ENCODE measurements at regions not wholly inside any gene's neighbourhood (a gene's known extent, or its start where the extent isn't known, plus 50 kb on each side); places are given as distances from the start of the nearest gene placed in this dataset.
"Not testable (repeated sequence)": the region's sequence is repeated elsewhere in the genome, so short reads cannot be mapped to it uniquely, and the experiment has no call there.

- no peak for DNase-seq
Observed at GRCh38 chr16:63410594-63410993, 1374.4 kb upstream of the CDH8 start.

- no peak for DNase-seq
Observed at GRCh38 chr16:63403792-63404191, 1367.6 kb upstream of the CDH8 start.

- DNase-seq, result not testable (repeated sequence)
Observed at GRCh38 chr16:63388277-63388676, 1352.0 kb upstream of the CDH8 start.

- DNase-seq, result no peak
Observed at GRCh38 chr16:63385714-63386432, 1349.6 kb upstream of the CDH8 start.

- DNase-seq, result no peak
Observed at GRCh38 chr16:63373744-63374143, 1337.5 kb upstream of the CDH8 start.

GRCh38 chr16:63372815-63373214 is 1336.6 kb upstream of the CDH8 start:
- DNase-seq, result no peak

GRCh38 chr16:63372283-63372682 is 1336.0 kb upstream of the CDH8 start:
- DNase-seq, result no peak

GRCh38 chr16:63365649-63366304 is 1329.5 kb upstream of the CDH8 start:
- DNase-seq, result no peak

- no peak for DNase-seq
Observed at GRCh38 chr16:63363738-63364137, 1327.5 kb upstream of the CDH8 start.

GRCh38 chr16:63361032-63361624 is 1324.9 kb upstream of the CDH8 start:
- DNase-seq, result no peak

- no peak for DNase-seq
Observed at GRCh38 chr16:63349961-63350360, 1313.7 kb upstream of the CDH8 start.

- no peak for DNase-seq
Observed at GRCh38 chr16:63346000-63346399, 1309.8 kb upstream of the CDH8 start.

- no peak for DNase-seq
Observed at GRCh38 chr16:63337264-63337663, 1301.0 kb upstream of the CDH8 start.

GRCh38 chr16:63331111-63331510 is 1294.9 kb upstream of the CDH8 start:
- no peak for DNase-seq

GRCh38 chr16:63326736-63327339 is 1290.6 kb upstream of the CDH8 start:
- DNase-seq, result no peak

- DNase-seq, result no peak
Observed at GRCh38 chr16:63323722-63324705, 1287.8 kb upstream of the CDH8 start.

- no peak for DNase-seq
Observed at GRCh38 chr16:63323055-63323454, 1286.8 kb upstream of the CDH8 start.

GRCh38 chr16:63315229-63315628 is 1279.0 kb upstream of the CDH8 start:
- no peak for DNase-seq

GRCh38 chr16:63312346-63312745 is 1276.1 kb upstream of the CDH8 start:
- DNase-seq, result no peak

GRCh38 chr16:63311313-63311712 is 1275.1 kb upstream of the CDH8 start:
- DNase-seq, result no peak

GRCh38 chr16:63302811-63303210 is 1266.6 kb upstream of the CDH8 start:
- DNase-seq, result no peak

- no peak for DNase-seq
Observed at GRCh38 chr16:63301349-63301748, 1265.1 kb upstream of the CDH8 start.

GRCh38 chr16:63298993-63299392 is 1262.8 kb upstream of the CDH8 start:
- no peak for DNase-seq

Data from GF-D8 (cell line).